Spleen (tissue), 11 donors: ENCODE measurements at regions not wholly inside any gene's neighbourhood (a gene's known extent, or its start where the extent isn't known, plus 50 kb on each side); places are given as distances from the start of the nearest gene placed in this dataset.

ENCODE experiments used
- DNase-seq: peaks from one replicate; pipeline ENCODE4 v3.0.0-alpha.2; 2020
- H3K27ac ChIP-seq, 8 donors: fragments of 200-600 bp; sonication (generic) in 7 of 8; 1 replicate in 4 of 8; 2 replicates in 4 of 8; pipeline versions ENCODE4 v1.5.0 to v1.8.0; 2016 to 2021; ENCODE audit warnings: inconsistent platforms in 4 of 8, mild to moderate bottlenecking in 4 of 8, moderate library complexity in 1 of 8
- H3K27me3 ChIP-seq, 7 donors: fragments of 200-600 bp; sonication (generic) in 6 of 7; replicated peaks in 1 of 7; 1 replicate in 4 of 7; 2 replicates in 3 of 7; pipeline versions ENCODE4 v1.5.0 to v1.8.0; 2016 to 2021; ENCODE audit warnings: inconsistent platforms in 3 of 7, mild to moderate bottlenecking in 1 of 7
- H3K36me3 ChIP-seq, 6 donors: fragments of 200-600 bp; sonication (generic) in 5 of 6; 1 replicate in 4 of 6; 2 replicates in 2 of 6; pipeline versions ENCODE4 v1.5.0 to v1.8.0; 2016 to 2021; ENCODE audit warnings: inconsistent platforms in 2 of 6
- H3K4me1 ChIP-seq, 6 donors: fragments of 200-600 bp; sonication (generic) in 5 of 6; 1 replicate in 3 of 6; 2 replicates in 3 of 6; pipeline versions ENCODE4 v1.5.0 to v1.8.0; 2016 to 2021; ENCODE audit warnings: inconsistent platforms in 3 of 6
- H3K4me3 ChIP-seq, 8 donors: fragments of 200-600 bp; sonication (generic) in 7 of 8; 1 replicate in 4 of 8; 2 replicates in 4 of 8; pipeline versions ENCODE4 v1.5.0 to v1.8.0; 2016 to 2021; ENCODE audit warnings: inconsistent platforms in 4 of 8, mild to moderate bottlenecking in 4 of 8, moderate library complexity in 2 of 8
- H3K9me3 ChIP-seq, 8 donors: fragments of 200-600 bp; sonication (generic) in 7 of 8; 1 replicate in 4 of 8; 2 replicates in 4 of 8; pipeline versions ENCODE4 v1.5.0 to v1.8.0; 2016 to 2021; ENCODE audit warnings: inconsistent platforms in 4 of 8
- POLR2A ChIP-seq, 3 donors: fragments of 450-650 bp; IDR thresholded peaks; one replicate each; pipeline ENCODE4 v1.5.1; 2017; ENCODE audit warnings: antibody characterized with exemption in 3 of 3, mild to moderate bottlenecking in 1 of 3
- POLR2AphosphoS5 ChIP-seq, 3 donors: sonication (generic); formaldehyde crosslinking; IDR thresholded peaks; one replicate each; pipeline ENCODE4 v1.5.1; 2017; ENCODE audit warnings: antibody characterized with exemption in 3 of 3
- WGBS, 5 donors: extraction: QIAGEN DNeasy Blood & Tissue Kit in 3 of 5; methylation state at CpG; one replicate each; pipeline versions ENCODE4 v1.1.5 to v1.1.7; 2013 to 2018; 5-methylcytosine and 5-hydroxymethylcytosine counted together
- intact Hi-C: fragments of 100-400 bp; cut with DNase I; formaldehyde crosslinking; loops from one replicate; pipeline ENCODE4 v1.15.0; 2023; ENCODE audit warnings: low total_unique reads
- TF ChIP-seq, protein P1 (sequence below), 11 experiments: fragments of 200-600 bp in 7 of 11; fragments of 450-650 bp in 4 of 11; sonication (generic) in 4 of 11; IDR thresholded peaks in 8 of 11; conservative IDR thresholded peaks in 3 of 11; 1 replicate in 7 of 11; 2 replicates in 4 of 11; pipeline versions ENCODE4 v1.4.0 to v1.8.0; 2016 to 2021; ENCODE audit warnings: antibody characterized with exemption in 11 of 11, inconsistent platforms in 4 of 11, mild to moderate bottlenecking in 1 of 11
- donor health status: healthy with polysubstance abuse.
- donor health status: DM: no; HTN: no; CAD: no; lungs with moderate emphysema.
- donor health status: DM: no; HTN: no; CAD: no.
- donor health status: Bipolar disorder and iron deficiency.
- donor health status: healthy.
- donor health status: DM: no; HTN: no; CAD: no.
- donor health status: DM: yes; HTN: yes; CAD: no.

DNA sequence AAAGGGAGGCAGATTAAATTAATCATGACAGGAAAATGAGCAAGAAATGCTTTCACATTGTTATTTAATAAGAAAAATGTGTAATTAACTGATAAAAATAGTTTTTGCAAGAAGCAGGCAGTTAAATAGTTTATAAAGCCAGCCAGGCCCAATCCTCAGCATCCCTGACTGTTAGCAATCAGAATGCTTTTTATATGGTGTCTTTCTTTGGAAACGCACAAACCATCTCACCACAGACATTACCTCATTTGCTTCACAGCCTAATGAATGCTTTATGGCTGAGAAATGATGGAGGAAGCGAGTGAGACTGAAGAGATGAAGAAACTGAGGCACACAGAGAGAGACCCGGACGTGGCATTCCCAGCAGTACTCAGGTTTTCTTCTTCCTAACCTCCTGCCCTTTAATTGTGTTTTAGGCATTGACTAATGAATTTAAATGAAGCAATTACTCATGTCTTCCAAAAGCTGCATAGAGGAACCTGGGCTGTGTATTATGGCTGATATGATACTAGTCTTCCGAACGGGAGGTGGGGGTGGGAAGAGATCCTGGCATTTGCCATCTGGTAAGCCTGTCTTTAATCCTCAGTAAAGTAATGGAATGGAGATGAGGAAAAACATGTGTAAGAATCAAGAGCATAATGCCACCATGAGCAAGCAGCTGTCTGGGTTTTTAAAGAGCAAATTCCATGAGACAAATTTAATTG, 116.1 kb upstream of the LMO4 start:
- Histone ChIP-seq H3K4me1 (peaks cover 0 to 8% (median 0%) of the 10 kb centered on the region in 6 donors), H3K27ac (no peak overlapping the region), H3K4me3 (no peak overlapping the region), H3K27me3 (no peaks in the 10 kb centered on the region), H3K9me3 (peaks cover 0 to 16% (median 12%) of the 10 kb centered on the region in 8 donors), H3K36me3 (no peaks in the 10 kb centered on the region)
- no peak for DNase-seq
- TF ChIP-seq POLR2A (IDR thresholded peaks at IDR 0.05) (no peak), POLR2AphosphoS5 (IDR thresholded peaks at IDR 0.05) (no peak)
- TF ChIP-seq, protein P1, sequence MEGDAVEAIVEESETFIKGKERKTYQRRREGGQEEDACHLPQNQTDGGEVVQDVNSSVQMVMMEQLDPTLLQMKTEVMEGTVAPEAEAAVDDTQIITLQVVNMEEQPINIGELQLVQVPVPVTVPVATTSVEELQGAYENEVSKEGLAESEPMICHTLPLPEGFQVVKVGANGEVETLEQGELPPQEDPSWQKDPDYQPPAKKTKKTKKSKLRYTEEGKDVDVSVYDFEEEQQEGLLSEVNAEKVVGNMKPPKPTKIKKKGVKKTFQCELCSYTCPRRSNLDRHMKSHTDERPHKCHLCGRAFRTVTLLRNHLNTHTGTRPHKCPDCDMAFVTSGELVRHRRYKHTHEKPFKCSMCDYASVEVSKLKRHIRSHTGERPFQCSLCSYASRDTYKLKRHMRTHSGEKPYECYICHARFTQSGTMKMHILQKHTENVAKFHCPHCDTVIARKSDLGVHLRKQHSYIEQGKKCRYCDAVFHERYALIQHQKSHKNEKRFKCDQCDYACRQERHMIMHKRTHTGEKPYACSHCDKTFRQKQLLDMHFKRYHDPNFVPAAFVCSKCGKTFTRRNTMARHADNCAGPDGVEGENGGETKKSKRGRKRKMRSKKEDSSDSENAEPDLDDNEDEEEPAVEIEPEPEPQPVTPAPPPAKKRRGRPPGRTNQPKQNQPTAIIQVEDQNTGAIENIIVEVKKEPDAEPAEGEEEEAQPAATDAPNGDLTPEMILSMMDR (IDR thresholded peaks at IDR 0.05 in 8 of 11, conservative IDR thresholded peaks at IDR 0.05 in 3 of 11): no peak
- WGBS, 5 donors: 80 to 87% (median 85%) methylated on average over 6 of the region's 6 CpGs
- intact Hi-C loops: no loop called here

DNA sequence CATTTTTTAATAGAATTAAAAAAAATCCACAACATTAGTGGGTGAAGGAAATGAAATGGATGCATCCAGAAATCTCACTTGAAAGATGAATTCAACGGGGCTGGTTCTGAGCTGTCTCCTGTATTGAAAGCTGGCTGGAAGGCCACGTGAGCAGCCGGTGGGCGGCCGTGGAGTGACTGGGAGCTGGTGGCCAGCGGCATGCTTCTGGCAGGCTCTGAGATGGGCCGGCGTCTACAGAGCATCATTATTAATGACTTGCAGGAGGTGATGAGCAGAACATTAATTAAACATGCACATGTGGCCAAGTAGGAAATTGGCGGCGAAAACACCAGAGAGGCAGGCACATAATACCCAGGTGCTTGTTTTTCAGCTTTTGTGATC, 115.6 kb upstream of the LMO4 start:
- H3K27ac ChIP-seq: no peak overlapping the region
- 90 to 95% (median 93%) methylated on average over 10 of the region's 10 CpGs for WGBS, 5 donors
- H3K9me3 ChIP-seq: peaks cover 0 to 16% (median 12%) of the 10 kb centered on the region in 8 donors
- H3K27me3 ChIP-seq: no peaks in the 10 kb centered on the region
- H3K36me3 ChIP-seq: no peaks in the 10 kb centered on the region
- H3K4me3 ChIP-seq: no peak overlapping the region
- DNase-seq: no peak
- TF ChIP-seq, protein P1 (IDR thresholded peaks at IDR 0.05 in 8 of 11, conservative IDR thresholded peaks at IDR 0.05 in 3 of 11): no peak
- TF ChIP-seq POLR2A (IDR thresholded peaks at IDR 0.05) (no peak), POLR2AphosphoS5 (IDR thresholded peaks at IDR 0.05) (no peak)
- intact Hi-C loops: no loop called here
- H3K4me1 ChIP-seq: peaks cover 0 to 8% (median 0%) of the 10 kb centered on the region in 6 donors

DNA sequence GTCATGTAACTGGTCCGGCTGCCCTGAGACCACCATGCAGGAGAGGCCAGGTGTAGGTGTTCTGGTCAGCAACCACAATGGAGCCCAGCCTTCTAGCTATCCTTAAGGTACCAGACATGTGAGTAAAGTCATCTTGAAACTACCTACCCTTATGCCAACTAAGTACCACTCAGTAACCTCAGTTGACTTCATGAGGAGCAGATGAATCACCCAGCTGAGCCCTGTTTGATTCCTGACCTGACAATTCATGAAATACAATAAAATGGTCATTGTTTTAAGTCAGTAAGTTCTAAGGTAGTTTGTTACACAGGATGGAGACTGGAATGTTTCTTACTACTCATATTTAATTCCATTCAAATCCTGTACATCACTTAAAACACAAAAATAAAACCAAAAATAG, 113.1 kb upstream of the LMO4 start:
- 89 to 100% (median 94%) methylated on average over 1 of the region's 1 CpG for WGBS, 5 donors
- Histone ChIP-seq H3K27me3 (no peaks in the 10 kb centered on the region), H3K4me3 (no peak overlapping the region), H3K9me3 (peaks cover 0 to 16% (median 12%) of the 10 kb centered on the region in 8 donors), H3K4me1 (peaks cover 0 to 13% (median 0%) of the 10 kb centered on the region in 6 donors), H3K27ac (no peak overlapping the region), H3K36me3 (no peaks in the 10 kb centered on the region)
- intact Hi-C loops: no loop called here
- no peak for DNase-seq
- no peak for TF ChIP-seq POLR2A (IDR thresholded peaks at IDR 0.05)
- no peak for TF ChIP-seq POLR2AphosphoS5 (IDR thresholded peaks at IDR 0.05)
- TF ChIP-seq, protein P1 (IDR thresholded peaks at IDR 0.05 in 8 of 11, conservative IDR thresholded peaks at IDR 0.05 in 3 of 11): no peak

DNA sequence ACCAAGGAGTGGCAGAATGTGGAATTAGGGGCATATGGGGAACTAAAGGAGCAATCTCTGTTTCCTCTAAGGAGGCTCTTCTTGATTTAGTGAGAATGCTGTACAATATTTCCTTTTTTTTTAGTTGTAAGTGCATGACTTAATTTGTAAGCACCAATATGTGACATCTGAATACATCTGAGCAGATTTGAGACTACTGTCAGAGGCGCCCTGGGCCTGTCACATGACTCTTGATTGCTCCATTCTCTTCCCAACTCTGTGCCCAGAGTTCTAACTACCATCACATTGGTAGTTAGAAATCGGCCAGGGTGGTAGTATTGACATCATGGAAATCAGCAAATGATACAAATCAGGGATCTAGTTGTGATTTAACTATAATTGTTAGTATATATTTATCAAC, 110.1 kb upstream of the LMO4 start:
- no peak for DNase-seq
- 56 to 82% (median 67%) methylated on average over 2 of the region's 2 CpGs for WGBS, 5 donors
- Histone ChIP-seq H3K4me1 (peaks cover 0 to 5% (median 0%) of the 10 kb centered on the region in 6 donors), H3K27ac (no peak overlapping the region), H3K36me3 (no peaks in the 10 kb centered on the region), H3K9me3 (peaks cover 0 to 16% (median 12%) of the 10 kb centered on the region in 8 donors), H3K27me3 (no peaks in the 10 kb centered on the region), H3K4me3 (no peak overlapping the region)
- intact Hi-C loops: no loop called here
- TF ChIP-seq, protein P1 (IDR thresholded peaks at IDR 0.05 in 8 of 11, conservative IDR thresholded peaks at IDR 0.05 in 3 of 11): no peak
- TF ChIP-seq POLR2AphosphoS5 (IDR thresholded peaks at IDR 0.05) (no peak), POLR2A (IDR thresholded peaks at IDR 0.05) (no peak)
